ENCODE measurements at regions not wholly inside any gene's neighbourhood (a gene's known extent, or its start where the extent isn't known, plus 50 kb on each side); places are given as distances from the start of the nearest gene placed in this dataset.

GRCh38 chr6:137415127-137415833 is 78.9 kb downstream of the OLIG3 start:
- no peak for TF ChIP-seq POLR2AphosphoS5 (IDR thresholded peaks at IDR 0.05; ENCODE audit: borderline replicate concordance, low read depth, low read length)
- TF ChIP-seq EZH2 (IDR thresholded peaks at IDR 0.05), result no peak
